CD4-positive, alpha-beta T cell treated with Interleukin-1 beta for 1 hour (primary cell): ENCODE measurements at regions not wholly inside any gene's neighbourhood (a gene's known extent, or its start where the extent isn't known, plus 50 kb on each side); places are given as distances from the start of the nearest gene placed in this dataset.

Experiments used
- DNase-seq, 2 donors: peaks; one replicate each; pipeline ENCODE4 v3.0.0-alpha.2; 2020 to 2022

DNA sequence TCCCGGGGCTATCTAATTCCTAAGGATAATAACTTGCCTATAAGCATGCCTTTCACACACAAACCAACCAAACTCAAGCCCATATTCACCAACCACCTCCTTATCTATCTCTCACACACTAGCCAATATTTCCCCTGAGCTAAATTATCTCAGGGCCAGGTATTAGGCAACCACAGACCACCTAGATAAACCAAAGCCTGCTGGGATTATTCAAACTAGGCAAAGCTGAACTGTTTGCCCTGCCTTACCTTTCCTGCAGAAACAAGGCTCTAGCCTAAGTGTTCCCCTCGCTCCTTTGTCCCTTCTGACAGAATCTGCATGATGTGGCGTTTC lies 114.7 kb upstream of the EEA1 start:
- no peak for DNase-seq

DNA sequence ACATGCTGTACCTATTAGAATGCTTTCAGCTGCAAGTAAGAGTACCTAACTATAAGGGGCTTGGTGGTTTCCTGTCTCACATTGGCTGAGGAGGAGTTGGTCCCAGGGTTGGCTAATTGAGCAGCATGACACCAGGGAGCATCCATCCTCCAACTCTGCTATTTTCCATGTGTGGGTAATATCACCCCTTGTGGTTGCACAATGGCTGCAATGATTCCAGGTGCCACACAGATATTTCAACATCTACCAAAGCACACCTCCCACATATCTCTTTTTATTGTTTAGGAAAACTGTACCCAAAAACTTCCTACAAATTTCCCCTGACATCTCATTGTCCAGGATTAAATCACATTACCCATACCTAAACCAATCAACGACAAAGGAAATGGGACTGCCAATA lies 118.0 kb upstream of the EEA1 start:
- no peak for DNase-seq

DNA sequence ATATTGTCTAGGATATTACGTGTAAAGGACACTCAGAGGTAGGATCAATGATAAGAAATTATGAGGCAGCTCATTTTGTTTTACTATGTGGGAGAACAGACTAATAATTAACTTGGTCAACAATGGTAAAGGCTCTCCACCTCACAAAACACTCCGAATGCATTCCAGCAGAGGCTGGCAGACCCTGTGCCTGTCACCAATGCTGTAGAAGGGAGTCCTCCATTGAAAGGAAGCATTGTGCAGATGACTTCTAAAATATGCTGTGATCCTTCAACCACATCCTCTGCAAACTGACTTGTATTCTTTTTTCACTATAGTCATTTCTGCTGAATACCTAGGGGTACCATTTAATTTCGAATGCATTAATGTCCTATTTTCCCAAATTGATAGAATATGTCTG lies 119.6 kb upstream of the EEA1 start:
- DNase-seq, result no peak

DNA sequence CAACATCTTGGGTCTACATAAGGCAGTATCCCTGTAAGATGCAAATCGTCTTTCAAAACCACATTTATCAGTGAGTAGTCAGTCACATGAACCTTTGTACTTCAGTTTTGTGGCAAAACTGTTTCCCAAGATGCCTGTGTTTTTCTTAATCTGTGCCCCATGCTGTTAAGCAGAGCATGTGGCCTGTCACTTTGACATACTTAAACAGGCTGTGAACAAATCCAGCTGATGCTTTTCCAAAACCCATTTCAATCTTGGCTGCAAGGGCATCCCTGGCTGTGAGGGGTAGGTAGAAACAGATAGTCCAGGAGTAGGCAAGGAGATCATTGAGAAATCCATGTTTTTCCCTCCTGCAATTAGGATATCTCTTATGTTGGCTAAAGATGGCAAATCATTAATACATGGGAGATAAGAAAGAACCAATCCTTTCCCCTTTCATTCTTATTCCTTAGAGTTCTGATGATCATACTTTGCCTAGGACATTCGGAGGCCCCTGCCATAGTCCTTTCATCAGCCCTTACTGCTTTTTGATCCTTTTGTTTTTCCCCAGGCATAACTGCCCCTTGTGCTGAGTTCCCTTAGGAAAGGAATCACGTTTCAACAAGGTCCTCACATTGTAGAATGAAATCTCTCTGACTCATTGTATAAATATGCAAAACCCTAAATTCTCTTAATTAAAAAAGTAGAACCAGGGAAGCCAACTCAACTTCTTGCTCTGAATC lies 121.1 kb upstream of the EEA1 start:
- no peak for DNase-seq

DNA sequence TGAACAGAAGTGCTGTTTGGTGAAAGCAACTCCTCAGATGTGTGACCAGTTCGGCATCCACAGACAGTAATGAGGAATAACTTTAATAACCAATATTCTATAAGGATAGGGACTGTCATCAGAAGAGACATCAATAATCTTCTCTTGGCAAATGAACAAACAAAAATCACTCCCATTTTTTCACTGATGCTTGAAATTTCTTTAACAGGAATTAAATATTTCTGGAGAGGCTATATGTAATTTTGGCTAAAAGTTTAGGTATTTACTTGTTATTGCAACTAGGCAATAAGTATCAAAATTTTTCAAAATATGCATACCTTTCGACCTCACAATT lies 121.6 kb upstream of the EEA1 start:
- no peak for DNase-seq

DNA sequence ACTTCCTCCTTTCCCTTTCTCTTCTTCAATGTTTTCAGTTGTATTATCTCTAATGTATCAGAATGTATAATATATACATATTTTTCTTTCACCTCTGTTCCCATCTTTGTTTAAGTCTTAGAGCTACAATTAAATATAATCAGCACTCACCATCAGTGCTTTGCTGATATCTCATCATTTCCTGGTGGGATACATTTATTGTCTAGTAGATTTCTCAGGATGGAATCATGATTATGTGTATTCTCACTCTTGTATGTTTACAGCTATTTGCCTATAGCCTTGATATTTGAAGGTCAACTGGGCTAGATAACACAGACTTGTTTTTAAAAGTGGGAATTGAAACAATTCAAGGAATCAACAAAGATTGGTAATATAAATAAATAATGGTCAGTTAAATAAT lies 124.9 kb upstream of the EEA1 start:
- no peak for DNase-seq

DNA sequence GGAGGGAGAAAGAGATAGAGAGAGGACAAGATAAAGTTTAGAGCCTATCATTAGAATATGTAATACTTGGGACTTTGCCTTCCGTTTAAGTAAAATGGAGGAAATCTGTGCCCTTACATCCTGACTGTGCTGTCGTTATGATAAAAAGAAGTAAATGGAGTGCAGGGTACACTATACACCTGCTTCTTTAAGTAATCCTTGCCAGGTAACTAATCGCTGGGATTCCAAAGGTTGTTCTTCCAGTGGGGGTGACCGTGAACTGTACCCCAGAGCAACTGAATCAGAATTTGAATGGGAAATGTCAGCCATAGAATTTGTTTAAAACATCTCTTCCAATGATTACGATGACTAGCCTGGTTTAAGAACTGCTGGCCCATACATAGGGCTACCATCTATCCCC lies 126.1 kb upstream of the EEA1 start:
- DNase-seq, result no peak

DNA sequence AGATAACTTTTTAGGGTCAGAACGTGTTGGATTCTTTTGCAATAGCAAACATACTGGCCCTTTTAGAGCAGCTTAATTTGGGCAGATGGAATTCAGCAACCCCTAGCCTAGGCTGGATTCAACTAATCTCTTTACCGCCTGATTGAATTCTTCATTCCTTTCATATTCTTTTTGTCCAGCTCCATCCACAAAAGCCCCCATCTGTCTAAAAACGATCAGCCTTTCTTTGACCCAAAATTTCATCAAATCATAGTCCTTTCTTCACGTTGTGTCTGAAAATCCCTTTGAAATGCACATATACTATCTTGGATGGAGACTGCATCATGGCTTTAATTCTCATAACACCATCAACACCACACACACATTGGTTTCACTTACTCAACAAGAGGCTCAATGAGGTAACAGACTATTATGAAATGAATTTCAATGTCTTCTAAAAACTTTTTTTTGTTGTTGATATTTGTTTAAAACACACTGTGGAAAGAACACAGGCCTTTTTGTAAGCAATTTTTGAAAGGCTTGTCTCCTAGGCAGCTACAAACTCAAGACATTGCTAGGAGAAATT lies 128.0 kb upstream of the EEA1 start:
- DNase-seq, result no peak

DNA sequence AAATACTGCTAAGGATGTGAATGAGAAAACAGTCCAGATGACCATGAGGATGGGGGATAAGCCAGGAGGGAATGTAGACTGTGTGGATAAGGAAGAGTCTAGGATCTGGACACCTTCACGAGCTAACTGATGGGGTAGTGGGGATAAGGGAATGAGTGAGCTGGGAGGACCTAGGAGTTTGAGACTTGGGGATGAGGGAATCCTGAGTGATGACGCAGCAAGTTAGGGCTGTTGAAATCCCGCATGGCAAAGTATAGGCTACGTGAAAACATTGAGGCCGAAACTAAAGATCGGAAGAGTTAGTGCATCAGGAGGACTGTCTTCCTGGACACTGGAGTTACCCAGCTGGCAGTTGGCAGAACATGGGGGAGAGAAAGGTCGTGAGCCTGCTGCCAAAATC lies 129.2 kb upstream of the EEA1 start:
- no peak for DNase-seq

DNA sequence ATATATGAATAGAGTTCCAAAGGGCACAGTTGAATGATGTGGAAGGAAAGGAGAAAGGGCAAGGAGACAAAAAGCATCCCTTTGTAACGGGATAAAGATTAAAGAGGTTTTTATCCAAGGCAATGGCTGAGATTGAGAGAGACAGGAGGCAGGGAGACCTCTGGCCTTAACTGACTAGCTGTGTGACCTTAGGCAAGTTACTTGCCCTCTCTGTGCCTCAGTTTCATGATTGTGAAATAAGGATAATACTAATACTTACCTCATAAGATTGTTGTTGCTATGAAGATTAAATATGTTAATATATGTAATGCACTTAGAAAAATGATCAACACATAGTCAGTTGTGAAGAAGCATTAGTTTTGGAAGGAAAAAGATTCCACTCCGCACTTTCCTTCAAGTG lies 130.2 kb upstream of the EEA1 start:
- no peak for DNase-seq

DNA sequence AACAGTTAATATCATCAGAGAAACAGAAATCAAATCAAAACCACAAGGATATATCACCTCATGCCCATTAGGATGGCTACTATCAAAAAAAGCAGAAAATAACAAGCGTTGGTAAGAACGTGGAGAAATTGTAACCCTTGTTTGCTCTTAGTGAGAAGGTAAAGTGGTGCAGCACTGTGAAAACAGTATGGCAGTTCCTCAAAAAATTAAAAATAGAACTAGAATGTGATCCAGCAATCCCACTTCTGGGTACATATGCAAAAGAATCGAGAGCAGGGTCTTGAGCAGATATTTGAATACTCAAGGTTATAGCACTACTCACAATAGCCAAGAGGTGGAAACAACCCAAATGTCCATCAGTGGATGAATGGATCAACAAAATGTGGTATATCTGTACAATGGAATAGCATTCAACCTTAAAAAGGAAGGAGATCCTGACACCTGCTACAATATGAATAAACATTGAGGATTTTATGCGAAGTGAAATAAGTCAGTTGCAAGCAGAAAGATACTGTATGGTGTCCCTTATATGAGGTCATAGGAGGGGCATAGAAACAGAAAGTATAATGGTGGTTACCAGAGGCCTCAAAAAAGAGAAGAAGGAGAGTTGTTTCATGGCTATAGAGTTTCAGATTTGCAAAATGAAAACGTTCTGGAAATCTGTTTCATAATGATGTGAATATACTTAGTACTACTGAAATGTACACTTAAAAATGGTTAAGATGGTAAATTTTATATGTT lies 131.0 kb upstream of the EEA1 start:
- DNase-seq, result no peak

DNA sequence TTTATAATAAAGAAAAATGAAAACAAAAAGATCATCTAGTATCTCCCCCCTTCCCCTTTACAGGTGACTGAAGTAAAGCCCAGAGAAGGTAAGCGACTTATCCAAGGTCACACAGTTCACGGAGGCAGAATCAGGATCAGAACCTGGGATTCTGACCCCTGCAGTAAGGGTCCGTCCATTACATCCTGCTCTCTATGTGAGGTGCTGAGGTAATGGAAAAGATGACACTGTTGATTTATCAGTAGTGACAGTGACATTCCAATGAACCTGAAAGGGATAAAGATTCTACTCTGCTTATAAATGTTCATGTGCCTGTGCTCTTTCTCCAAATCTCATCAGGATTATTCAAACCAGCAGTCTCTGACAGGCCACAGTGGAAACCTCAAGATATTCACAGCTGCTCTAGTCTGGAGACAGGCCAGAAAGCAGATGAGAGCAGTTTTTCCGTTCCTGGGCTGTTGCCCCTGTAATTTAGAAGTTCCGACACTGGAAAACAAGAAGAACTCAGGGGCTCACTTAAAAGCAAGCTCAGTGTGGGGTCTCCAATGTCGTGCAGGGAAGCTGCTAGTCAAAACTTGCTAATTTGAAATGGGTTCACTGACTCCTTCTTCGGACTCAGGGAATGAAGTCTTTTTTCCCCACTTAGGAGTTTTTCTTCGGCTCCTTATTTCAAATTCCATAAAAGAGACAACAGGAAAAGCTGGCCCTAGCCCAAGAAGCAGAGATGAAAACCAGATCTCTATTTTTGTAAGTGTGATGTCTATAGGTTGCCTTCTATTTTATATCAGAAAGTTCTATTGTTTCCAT lies 131.8 kb upstream of the EEA1 start:
- DNase-seq, result no peak

DNA sequence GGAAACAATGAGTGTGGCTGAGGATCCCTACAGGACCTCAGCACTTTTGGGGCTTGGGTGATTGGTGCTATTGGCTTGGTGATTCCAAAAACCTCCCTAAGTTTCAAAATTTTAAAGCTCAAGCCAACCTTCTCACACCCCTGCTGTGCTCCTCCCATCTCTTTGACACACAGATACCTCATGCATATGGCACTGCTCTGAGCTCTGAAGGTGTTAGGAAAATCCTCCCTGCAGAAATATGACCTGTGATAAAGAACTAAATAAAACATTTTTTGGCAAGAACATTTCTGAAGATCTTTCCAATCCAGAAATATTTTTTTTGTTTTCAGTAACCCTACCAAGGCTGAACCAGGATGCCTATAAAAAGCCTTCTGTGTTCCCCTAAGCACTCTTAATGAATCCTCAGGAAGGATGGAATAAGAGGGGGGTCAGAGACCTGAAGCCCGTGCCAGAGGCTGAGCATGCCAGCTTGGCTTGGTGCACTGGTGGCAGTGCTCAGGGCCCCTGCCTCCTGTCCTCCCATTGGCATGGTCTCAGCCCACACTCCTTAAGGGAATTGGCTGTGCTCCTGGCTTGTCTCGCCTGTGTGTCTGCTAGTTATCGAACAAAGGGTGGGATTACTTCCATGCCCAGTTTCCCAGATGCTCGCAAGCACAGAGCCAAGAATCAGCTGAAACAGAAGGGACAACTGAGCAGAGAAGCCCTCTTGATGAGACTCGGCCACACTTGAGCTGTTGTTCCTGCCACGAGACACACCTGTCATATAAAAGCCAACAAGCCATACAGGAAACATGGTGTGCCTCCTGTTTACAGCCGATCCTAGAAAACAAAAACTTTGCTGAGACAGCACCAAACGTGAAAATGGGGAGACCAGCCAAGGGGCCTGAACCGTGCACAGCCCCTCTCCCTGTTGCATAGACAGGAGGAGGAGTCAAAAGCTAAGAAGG lies 132.7 kb upstream of the EEA1 start:
- no peak for DNase-seq

DNA sequence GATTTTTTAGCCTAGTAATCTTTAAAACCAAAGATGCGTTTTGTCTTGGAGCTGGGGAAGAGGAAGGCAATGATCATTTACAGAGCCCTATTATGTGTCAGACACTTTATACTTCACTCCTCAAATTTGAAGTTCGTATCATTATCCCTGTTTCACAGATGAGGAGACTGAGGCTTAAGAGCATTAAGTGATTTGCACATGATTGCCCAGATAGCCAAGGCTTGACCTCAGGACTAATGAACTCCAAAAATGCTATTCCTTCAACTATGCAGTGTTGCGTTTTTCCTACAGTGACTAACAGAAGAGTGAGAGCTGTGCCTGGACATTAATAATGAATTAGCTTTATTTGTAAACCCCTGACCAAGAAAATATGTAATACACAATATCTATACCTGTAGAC lies 136.8 kb upstream of the EEA1 start:
- no peak for DNase-seq

DNA sequence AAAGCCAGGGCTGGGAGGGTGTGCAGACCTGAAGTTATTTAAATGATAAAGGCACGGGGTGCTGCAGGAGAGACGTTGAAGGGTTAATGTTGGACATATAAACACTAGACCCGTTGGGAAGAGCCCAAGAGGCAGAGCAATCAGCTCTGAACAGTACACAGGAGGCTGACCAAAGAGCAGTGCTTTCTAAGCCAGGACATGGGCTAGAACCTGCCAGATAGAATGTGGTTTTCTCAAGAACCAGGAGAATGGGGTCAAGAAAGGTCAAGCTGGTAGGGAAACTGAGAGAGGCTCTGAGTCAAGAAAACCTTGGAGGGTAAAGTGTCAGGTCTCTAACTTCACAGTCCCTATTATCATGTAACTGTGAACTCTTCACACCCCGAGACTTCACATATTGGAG lies 143.2 kb upstream of the EEA1 start:
- DNase-seq, result no peak

DNA sequence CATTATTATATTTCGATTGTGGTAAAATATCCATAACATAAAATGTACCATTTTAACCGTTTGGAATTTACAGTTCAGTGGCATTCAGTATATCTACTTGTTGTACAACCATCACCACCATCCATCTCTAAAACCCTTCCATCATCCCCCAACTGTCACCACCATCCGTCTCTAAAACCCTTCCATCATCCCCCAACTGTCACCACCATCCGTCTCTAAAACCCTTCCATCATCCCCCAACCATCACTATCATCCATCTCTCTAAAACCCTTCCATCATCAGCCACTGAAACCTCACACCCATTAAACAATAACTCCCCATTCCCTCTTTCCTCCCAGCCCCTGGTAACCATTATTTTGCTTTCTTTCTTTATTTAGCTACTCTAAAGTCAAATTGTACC lies 144.2 kb upstream of the EEA1 start:
- DNase-seq, result no peak

DNA sequence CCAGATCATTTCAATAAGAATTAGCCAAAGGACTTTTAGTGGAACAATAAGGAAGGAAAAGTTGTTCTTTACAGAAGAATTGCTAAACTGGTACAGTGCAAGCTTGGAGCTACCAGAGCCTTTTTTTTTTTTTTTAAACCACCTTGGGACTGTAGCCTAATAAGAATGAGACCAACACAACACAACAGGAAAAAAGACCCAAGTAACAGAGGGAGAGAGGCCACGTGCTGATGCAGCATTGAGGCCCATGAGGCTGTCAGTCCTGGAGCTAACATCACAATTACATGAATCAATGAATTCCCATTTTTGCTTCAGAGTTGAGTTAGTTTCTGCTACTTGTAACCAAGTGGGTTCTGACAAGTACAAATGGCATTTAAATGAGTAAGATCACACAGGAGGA lies 149.0 kb upstream of the EEA1 start:
- no peak for DNase-seq

DNA sequence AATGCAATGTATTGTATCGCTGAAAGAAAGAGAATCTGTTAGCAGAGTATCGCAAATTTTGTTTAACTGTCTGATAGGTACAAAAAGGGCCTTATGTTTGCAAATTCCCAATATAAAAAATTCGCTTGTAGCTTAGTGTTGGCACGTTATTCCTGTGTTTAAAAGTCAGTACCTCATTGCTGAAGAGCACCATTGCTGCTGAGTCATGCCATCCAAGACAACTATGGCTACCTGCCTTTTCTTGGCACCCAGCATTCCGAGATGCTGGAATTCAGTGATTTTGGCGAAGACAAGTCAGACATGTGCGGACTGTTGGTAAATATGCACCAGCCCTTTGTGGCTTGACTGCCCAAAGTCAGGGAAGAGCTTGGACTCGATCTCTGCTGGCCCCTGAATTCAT lies 149.5 kb upstream of the EEA1 start:
- no peak for DNase-seq

DNA sequence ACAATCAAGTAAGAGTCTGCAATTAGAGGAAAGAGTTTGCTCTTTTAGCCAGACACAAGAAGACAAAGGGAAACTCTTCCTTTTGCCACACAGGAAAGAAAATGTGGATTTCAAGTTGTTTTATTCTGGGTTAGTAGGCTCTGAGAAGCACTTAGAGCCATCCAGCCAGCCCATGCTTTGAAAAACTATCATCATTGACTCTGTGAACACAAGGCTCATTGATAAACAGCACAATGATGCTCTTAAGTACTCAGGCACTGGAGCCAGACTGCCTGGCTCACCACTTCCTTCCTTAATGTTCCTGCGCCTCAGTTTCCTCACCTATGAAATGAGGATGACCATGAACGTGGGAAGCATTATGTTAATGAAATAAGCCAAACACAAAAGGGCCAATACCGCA lies 150.2 kb upstream of the EEA1 start:
- DNase-seq, result no peak

DNA sequence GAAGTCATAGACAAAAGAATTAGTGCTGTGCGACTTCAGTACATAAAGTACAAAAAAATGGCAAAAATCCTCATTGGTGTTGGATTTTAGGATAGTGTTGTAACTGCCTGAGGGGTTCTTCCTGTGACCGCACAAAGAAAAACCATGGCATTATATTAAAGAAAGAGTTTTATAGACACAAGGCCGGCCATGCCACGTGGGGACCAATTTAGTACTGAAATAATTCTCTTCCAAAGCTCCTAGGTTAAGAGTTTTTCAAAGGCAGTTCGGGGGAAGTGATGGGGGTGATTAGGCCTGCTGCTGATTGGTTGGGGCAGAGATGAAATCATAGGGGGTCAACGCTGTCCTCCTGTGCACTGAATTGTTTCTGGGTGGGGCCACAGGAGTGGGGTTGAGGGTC lies 150.9 kb upstream of the EEA1 start:
- DNase-seq, result no peak

DNA sequence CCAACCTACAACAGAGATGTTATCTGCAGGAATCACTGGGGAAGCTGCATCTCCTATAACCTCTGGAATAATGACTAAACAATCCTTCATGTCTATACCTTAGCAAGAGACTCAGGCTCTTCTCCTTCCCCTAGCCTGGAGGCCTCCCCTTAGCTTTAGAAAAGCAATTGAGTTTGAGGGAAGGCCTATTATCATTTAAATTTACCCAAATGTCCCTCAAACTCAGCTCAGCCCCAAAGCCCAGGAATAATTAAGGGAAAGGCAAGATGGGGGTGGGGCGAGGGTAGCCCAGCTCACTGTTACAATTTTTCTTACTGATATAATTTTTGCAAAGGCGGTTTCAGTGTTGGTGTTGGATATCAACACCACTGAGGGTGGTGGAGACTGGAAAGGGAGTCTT lies 151.4 kb upstream of the EEA1 start:
- no peak for DNase-seq

DNA sequence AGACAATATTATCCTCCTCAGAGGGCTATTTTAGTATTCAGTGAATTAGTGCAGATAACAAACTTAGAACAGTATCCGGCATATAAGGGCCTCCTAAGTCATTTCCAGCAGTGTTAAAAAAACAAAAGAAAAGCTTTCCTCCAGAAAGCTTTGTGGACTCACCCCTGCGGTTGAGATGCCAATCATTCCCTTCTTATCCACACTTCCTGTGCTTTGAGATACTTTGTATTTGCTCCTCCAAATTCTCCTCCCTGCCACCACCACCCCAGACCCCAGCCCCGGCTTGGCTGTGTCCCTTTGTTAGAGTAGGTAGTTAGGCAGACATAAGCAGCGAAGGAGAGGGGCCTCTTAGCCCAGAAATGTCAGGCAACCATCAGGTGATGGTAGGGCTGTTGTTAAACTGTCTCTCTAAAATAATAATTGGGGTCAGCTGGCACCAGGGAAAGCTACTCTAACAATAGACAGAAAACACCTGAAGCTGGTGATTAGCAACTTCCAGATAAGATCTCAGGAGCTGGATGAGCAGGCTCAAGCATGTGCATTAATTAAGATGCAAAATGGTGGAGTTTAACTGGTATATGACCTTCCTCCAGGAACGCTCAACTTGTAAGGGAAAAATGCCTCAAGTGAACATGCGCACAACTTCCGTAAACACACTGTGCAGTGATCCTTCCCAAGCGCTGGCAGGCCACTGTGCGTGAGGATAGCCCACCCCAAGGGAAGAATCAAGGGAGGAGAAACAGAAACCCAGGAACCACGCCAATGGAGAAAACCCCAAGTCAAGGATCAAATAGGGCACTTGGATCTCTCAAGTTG lies 152.1 kb upstream of the EEA1 start:
- DNase-seq, result no peak
